SK-N-SH treated with all-trans-retinoic acid at 6 μM for 48 hours (cell line): ENCODE measurements at regions not wholly inside any gene's neighbourhood (a gene's known extent, or its start where the extent isn't known, plus 50 kb on each side); places are given as distances from the start of the nearest gene placed in this dataset.

Experiments
- ESRRG ChIP-seq: fragments of 250-450 bp; sonication (Bioruptor Pico); IDR thresholded peaks from 2 replicates; pipeline ENCODE4 v1.6.1; 2021; ENCODE audit warnings: mild to moderate bottlenecking
- ISL1 ChIP-seq: fragments of 250-450 bp; sonication (Bioruptor Pico); IDR thresholded peaks from 2 replicates; pipeline ENCODE4 v2.1.2; 2022; ENCODE audit warnings: mild to moderate bottlenecking, moderate library complexity
- PPARA ChIP-seq: fragments of 250-450 bp; sonication (Bioruptor Pico); IDR thresholded peaks from 2 replicates; pipeline ENCODE4 v1.5.0; 2020; ENCODE audit warnings: mild to moderate bottlenecking, borderline replicate concordance
- TOX ChIP-seq: fragments of 250-450 bp; sonication (Bioruptor Pico); IDR thresholded peaks from 2 replicates; pipeline ENCODE4 v1.8.0; 2021; ENCODE audit warnings: mild to moderate bottlenecking, moderate library complexity, borderline replicate concordance
- ZC3H10 ChIP-seq: fragments of 250-450 bp; sonication (Bioruptor Pico); IDR thresholded peaks from 2 replicates; pipeline ENCODE4 v1.5.1; 2021; ENCODE audit warnings: mild to moderate bottlenecking, moderate library complexity
- ZFP30 ChIP-seq: fragments of 450-650 bp; formaldehyde crosslinking; IDR thresholded peaks from 2 replicates; pipeline ENCODE4 v1.5.0; 2022; ENCODE audit warnings: mild to moderate bottlenecking, moderate library complexity
- TF ChIP-seq, protein P1 (sequence below): fragments of 250-450 bp; sonication (Bioruptor Pico); IDR thresholded peaks from 2 replicates; pipeline ENCODE4 v1.8.0; 2020; ENCODE audit warnings: mild to moderate bottlenecking, moderate library complexity, borderline replicate concordance
- TF ChIP-seq, protein P2 (sequence below): fragments of 250-450 bp; sonication (Bioruptor Pico); IDR thresholded peaks from 2 replicates; pipeline ENCODE4 v1.5.1; 2020; ENCODE audit warnings: low read depth, mild to moderate bottlenecking, moderate library complexity

DNA sequence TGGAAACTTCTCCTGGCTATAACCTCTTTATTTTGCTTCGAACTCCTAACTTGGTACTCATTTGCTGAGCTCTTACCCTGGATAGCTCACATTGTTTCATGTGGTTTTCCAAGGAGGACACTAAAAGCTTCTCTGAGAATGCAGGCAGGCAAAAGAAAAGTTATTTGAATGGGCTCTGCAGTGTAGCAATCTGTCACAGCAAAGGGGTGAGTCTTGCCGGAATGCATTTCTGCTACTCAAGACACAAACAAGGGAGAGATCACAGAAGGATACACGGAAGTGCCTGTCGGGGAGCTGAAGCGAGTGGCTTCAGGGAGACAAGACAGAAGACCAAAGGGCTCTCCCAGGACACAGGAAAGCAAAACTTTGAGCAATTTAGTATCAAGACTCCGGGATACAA is 265.4 kb downstream of the SS18 start:
- TF ChIP-seq ZC3H10 (no peak), ESRRG (CRISPR knock-in tag) (no peak), PPARA (CRISPR knock-in tag) (no peak), ISL1 (CRISPR knock-in tag) (no peak), ZFP30 (no peak), TOX (CRISPR knock-in tag) (no peak)
- TF ChIP-seq, protein P1, sequence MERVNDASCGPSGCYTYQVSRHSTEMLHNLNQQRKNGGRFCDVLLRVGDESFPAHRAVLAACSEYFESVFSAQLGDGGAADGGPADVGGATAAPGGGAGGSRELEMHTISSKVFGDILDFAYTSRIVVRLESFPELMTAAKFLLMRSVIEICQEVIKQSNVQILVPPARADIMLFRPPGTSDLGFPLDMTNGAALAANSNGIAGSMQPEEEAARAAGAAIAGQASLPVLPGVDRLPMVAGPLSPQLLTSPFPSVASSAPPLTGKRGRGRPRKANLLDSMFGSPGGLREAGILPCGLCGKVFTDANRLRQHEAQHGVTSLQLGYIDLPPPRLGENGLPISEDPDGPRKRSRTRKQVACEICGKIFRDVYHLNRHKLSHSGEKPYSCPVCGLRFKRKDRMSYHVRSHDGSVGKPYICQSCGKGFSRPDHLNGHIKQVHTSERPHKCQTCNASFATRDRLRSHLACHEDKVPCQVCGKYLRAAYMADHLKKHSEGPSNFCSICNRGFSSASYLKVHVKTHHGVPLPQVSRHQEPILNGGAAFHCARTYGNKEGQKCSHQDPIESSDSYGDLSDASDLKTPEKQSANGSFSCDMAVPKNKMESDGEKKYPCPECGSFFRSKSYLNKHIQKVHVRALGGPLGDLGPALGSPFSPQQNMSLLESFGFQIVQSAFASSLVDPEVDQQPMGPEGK (CRISPR knock-in tag): no peak
- TF ChIP-seq, protein P2, sequence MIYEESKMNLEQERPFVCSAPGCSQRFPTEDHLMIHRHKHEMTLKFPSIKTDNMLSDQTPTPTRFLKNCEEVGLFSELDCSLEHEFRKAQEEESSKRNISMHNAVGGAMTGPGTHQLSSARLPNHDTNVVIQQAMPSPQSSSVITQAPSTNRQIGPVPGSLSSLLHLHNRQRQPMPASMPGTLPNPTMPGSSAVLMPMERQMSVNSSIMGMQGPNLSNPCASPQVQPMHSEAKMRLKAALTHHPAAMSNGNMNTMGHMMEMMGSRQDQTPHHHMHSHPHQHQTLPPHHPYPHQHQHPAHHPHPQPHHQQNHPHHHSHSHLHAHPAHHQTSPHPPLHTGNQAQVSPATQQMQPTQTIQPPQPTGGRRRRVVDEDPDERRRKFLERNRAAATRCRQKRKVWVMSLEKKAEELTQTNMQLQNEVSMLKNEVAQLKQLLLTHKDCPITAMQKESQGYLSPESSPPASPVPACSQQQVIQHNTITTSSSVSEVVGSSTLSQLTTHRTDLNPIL (CRISPR knock-in tag): no peak
